NCI-H2029 (cell line): ENCODE measurements at regions not wholly inside any gene's neighbourhood (a gene's known extent, or its start where the extent isn't known, plus 50 kb on each side); places are given as distances from the start of the nearest gene placed in this dataset.
"Not testable (repeated sequence)": the region's sequence is repeated elsewhere in the genome, so short reads cannot be mapped to it uniquely, and the experiment has no call there.

Experiments used
- DNase-seq: peaks from one replicate; lab custom pipeline; 2025; lab: John Stamatoyannopoulos, UW

- no peak for DNase-seq
Observed at GRCh38 chr22:49457946-49458707, 369.5 kb downstream of the BRD1 start.

- DNase-seq = no peak
Observed at GRCh38 chr22:49457146-49457545, 370.5 kb downstream of the BRD1 start.

GRCh38 chr22:49455595-49455994, 372.1 kb downstream of the BRD1 start:
- DNase-seq = no peak

- no peak for DNase-seq
Observed at GRCh38 chr22:49454726-49455125, 372.9 kb downstream of the BRD1 start.

- DNase-seq = peak; percentile 17
Observed at GRCh38 chr22:49453771-49454170, 373.9 kb downstream of the BRD1 start.

GRCh38 chr22:49453019-49453418, 374.7 kb downstream of the BRD1 start:
- DNase-seq = not testable (repeated sequence)

GRCh38 chr22:49452362-49452946, 375.2 kb downstream of the BRD1 start:
- DNase-seq = no peak

- no peak for DNase-seq
Observed at GRCh38 chr22:49451070-49451840, 376.4 kb downstream of the BRD1 start.

GRCh38 chr22:49450498-49450897, 377.2 kb downstream of the BRD1 start:
- no peak for DNase-seq

- DNase-seq = no peak
Observed at GRCh38 chr22:49449811-49450446, 377.7 kb downstream of the BRD1 start.

GRCh38 chr22:49449377-49449776, 378.3 kb downstream of the BRD1 start:
- DNase-seq = no peak

GRCh38 chr22:49448526-49448925, 379.1 kb downstream of the BRD1 start:
- no peak for DNase-seq

GRCh38 chr22:49447837-49448236, 379.8 kb downstream of the BRD1 start:
- DNase-seq = no peak

GRCh38 chr22:49446759-49447710, 380.6 kb downstream of the BRD1 start:
- DNase-seq = no peak

GRCh38 chr22:49446145-49446758, 381.4 kb downstream of the BRD1 start:
- DNase-seq = no peak

GRCh38 chr22:49444781-49445180, 382.9 kb downstream of the BRD1 start:
- no peak for DNase-seq

GRCh38 chr22:49440931-49441330, 386.7 kb downstream of the BRD1 start:
- no peak for DNase-seq

- no peak for DNase-seq
Observed at GRCh38 chr22:49439373-49439772, 388.3 kb downstream of the BRD1 start.

- no peak for DNase-seq
Observed at GRCh38 chr22:49437956-49438355, 389.7 kb downstream of the BRD1 start.

- DNase-seq = no peak
Observed at GRCh38 chr22:49437356-49437755, 390.3 kb downstream of the BRD1 start.

- DNase-seq = no peak
Observed at GRCh38 chr22:49436056-49436455, 391.6 kb downstream of the BRD1 start.
